RWPE2 (cell line): ENCODE measurements at regions not wholly inside any gene's neighbourhood (a gene's known extent, or its start where the extent isn't known, plus 50 kb on each side); places are given as distances from the start of the nearest gene placed in this dataset.

Source experiments
- ATAC-seq: fragments of 200-7000 bp; cut with Tn5 transposase; 3 replicates; pipeline ENCODE4 v1.9.1; 2021; ENCODE audit warnings: low read depth
- DNase-seq: peaks from one replicate; pipeline ENCODE4 v3.0.0-alpha.2; 2020; ENCODE audit warnings: low spot score
- H3K27ac ChIP-seq: fragments of 450-650 bp; 2 replicates; pipeline ENCODE4 v1.5.1; 2017; ENCODE audit warnings: mild to moderate bottlenecking; ENCODE audit not compliant: poor library complexity, severe bottlenecking
- H3K27me3 ChIP-seq: fragments of 250-450 bp; sonication (Bioruptor Pico); 2 replicates; pipeline ENCODE4 v1.5.1; 2021; ENCODE audit warnings: mild to moderate bottlenecking, moderate library complexity; ENCODE audit not compliant: insufficient read depth, poor library complexity, severe bottlenecking
- H3K36me3 ChIP-seq: fragments of 250-450 bp; sonication (Bioruptor Pico); 2 replicates; pipeline ENCODE4 v1.5.1; 2020; ENCODE audit warnings: low read depth, mild to moderate bottlenecking, moderate library complexity
- H3K4me1 ChIP-seq: fragments of 250-450 bp; sonication (Bioruptor Pico); 2 replicates; pipeline ENCODE4 v1.5.1; 2021; ENCODE audit warnings: mild to moderate bottlenecking, moderate library complexity; ENCODE audit not compliant: insufficient read depth, poor library complexity, severe bottlenecking
- H3K4me3 ChIP-seq: fragments of 250-450 bp; sonication (Bioruptor Pico); 2 replicates; pipeline ENCODE4 v1.5.1; 2021; ENCODE audit warnings: mild to moderate bottlenecking, moderate library complexity; ENCODE audit not compliant: severe bottlenecking
- H3K9me3 ChIP-seq: fragments of 250-450 bp; sonication (Bioruptor Pico); 2 replicates; pipeline ENCODE4 v1.5.1; 2021; ENCODE audit warnings: mild to moderate bottlenecking, moderate library complexity; ENCODE audit not compliant: severe bottlenecking
- CTCF ChIP-seq: fragments of 450-650 bp; IDR thresholded peaks from one replicate; pipeline ENCODE4 v1.5.1; 2017; ENCODE audit warnings: mild to moderate bottlenecking, moderate library complexity; ENCODE audit not compliant: poor library complexity, severe bottlenecking

DNA sequence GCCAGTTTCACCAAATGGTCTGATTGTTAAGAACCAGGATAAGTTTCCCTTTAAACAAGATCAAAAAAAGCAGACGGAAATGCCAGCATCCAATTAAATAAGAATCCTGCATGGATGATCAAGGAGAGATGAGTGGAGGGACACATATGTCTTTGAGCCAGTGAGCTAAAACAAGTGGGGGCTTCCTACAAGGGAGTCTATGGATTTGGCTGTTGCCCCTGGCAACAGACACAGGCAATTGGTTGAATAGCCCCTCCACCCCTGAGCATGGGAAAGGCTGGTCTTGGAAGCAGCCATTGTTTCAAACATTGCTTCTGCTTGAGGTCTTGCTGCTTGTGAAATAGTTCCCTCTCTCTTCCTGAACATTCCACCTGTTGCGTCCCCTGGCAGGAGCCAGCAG lies 374.7 kb upstream of the ERCC4 start:
- DNase-seq (no peak), ATAC-seq (no peak)
- Histone ChIP-seq H3K36me3 (no peaks in the 10 kb centered on the region), H3K27ac (no peak overlapping the region), H3K9me3 (no peaks in the 10 kb centered on the region), H3K4me3 (no peak overlapping the region), H3K4me1 (no peaks in the 10 kb centered on the region), H3K27me3 (no peaks in the 10 kb centered on the region)
- TF ChIP-seq CTCF: no peak

GRCh38 chr16:13550254-13550653 lies 369.7 kb upstream of the ERCC4 start:
- H3K36me3 ChIP-seq: no peaks in the 10 kb centered on the region
- TF ChIP-seq CTCF: no peak
- no peaks in the 10 kb centered on the region for H3K9me3 ChIP-seq
- H3K4me3 ChIP-seq: no peak overlapping the region
- H3K27ac ChIP-seq: no peak overlapping the region
- DNase-seq: no peak
- no peak for ATAC-seq
- peaks cover 3% of the 10 kb centered on the region for H3K27me3 ChIP-seq
- H3K4me1 ChIP-seq: no peaks in the 10 kb centered on the region

- Histone ChIP-seq H3K27me3 (peaks cover 9% of the 10 kb centered on the region), H3K4me1 (no peaks in the 10 kb centered on the region), H3K27ac (no peak overlapping the region), H3K9me3 (no peaks in the 10 kb centered on the region), H3K36me3 (no peaks in the 10 kb centered on the region), H3K4me3 (no peak overlapping the region)
- no peak for TF ChIP-seq CTCF
- ATAC-seq: no peak
- DNase-seq: no peak
Measured at GRCh38 chr16:13552062-13552959, 367.6 kb upstream of the ERCC4 start.

- no peaks in the 10 kb centered on the region for H3K9me3 ChIP-seq
Measured at GRCh38 chr16:13552960-13553257, 367.0 kb upstream of the ERCC4 start.

More at GRCh38 chr16:13552960-13553257, 367.0 kb upstream of the ERCC4 start:
- Histone ChIP-seq H3K27ac (no peak overlapping the region), H3K4me1 (no peaks in the 10 kb centered on the region), H3K36me3 (no peaks in the 10 kb centered on the region), H3K27me3 (peaks cover 9% of the 10 kb centered on the region), H3K4me3 (no peak overlapping the region)
- no peak for ATAC-seq
- TF ChIP-seq CTCF: no peak
- no peak for DNase-seq
